Embryonic facial prominence (tissue), 1 donor: ENCODE measurements at regions not wholly inside any gene's neighbourhood (a gene's known extent, or its start where the extent isn't known, plus 50 kb on each side); places are given as distances from the start of the nearest gene placed in this dataset.
"Not testable (repeated sequence)": the region's sequence is repeated elsewhere in the genome, so short reads cannot be mapped to it uniquely, and the experiment has no call there.

ENCODE experiments used
- DNase-seq: peaks from one replicate; pipeline ENCODE4 v3.0.0-alpha.2; 2016; ENCODE audit errors: extremely low spot score

GRCh38 chr7:85895835-85896234, 709.0 kb upstream of the SEMA3D start:
- DNase-seq = no peak

GRCh38 chr7:85891900-85892299, 705.0 kb upstream of the SEMA3D start:
- not testable (repeated sequence) for DNase-seq

- DNase-seq = peak; percentile 25
These were observed 703.5 kb upstream of the SEMA3D start for GRCh38 chr7:85890244-85890811.

GRCh38 chr7:85887133-85887532, 700.3 kb upstream of the SEMA3D start:
- no peak for DNase-seq

GRCh38 chr7:85882335-85882734, 695.5 kb upstream of the SEMA3D start:
- DNase-seq = no peak

GRCh38 chr7:85875398-85875797, 688.5 kb upstream of the SEMA3D start:
- DNase-seq = no peak

- DNase-seq = no peak
These were observed 679.7 kb upstream of the SEMA3D start for GRCh38 chr7:85866540-85866939.

GRCh38 chr7:85851571-85852193, 664.8 kb upstream of the SEMA3D start:
- peak; percentile 33 for DNase-seq

- no peak for DNase-seq
These were observed 663.5 kb upstream of the SEMA3D start for GRCh38 chr7:85850381-85850780.

GRCh38 chr7:85840554-85840953, 653.7 kb upstream of the SEMA3D start:
- no peak for DNase-seq

- no peak for DNase-seq
These were observed 646.2 kb upstream of the SEMA3D start for GRCh38 chr7:85833066-85833465.

- no peak for DNase-seq
These were observed 644.1 kb upstream of the SEMA3D start for GRCh38 chr7:85830982-85831381.

GRCh38 chr7:85829817-85830432, 643.1 kb upstream of the SEMA3D start:
- DNase-seq = no peak

GRCh38 chr7:85829176-85829575, 642.3 kb upstream of the SEMA3D start:
- no peak for DNase-seq

- DNase-seq = no peak
These were observed 641.8 kb upstream of the SEMA3D start for GRCh38 chr7:85828614-85829013.

GRCh38 chr7:85823396-85824080, 636.7 kb upstream of the SEMA3D start:
- peak; percentile 52 for DNase-seq

- no peak for DNase-seq
These were observed 635.1 kb upstream of the SEMA3D start for GRCh38 chr7:85821926-85822325.

- no peak for DNase-seq
These were observed 634.0 kb upstream of the SEMA3D start for GRCh38 chr7:85820702-85821443.

GRCh38 chr7:85815526-85815925, 628.7 kb upstream of the SEMA3D start:
- DNase-seq = no peak

GRCh38 chr7:85806321-85806720, 619.5 kb upstream of the SEMA3D start:
- no peak for DNase-seq

- DNase-seq = no peak
These were observed 618.8 kb upstream of the SEMA3D start for GRCh38 chr7:85805656-85806055.

- no peak for DNase-seq
These were observed 618.4 kb upstream of the SEMA3D start for GRCh38 chr7:85805249-85805648.
